CD8-positive, alpha-beta memory T cell (primary cell): ENCODE measurements at regions not wholly inside any gene's neighbourhood (a gene's known extent, or its start where the extent isn't known, plus 50 kb on each side); places are given as distances from the start of the nearest gene placed in this dataset.
A peak's percentile ranks its signal among the peaks of the same experiment; 100 is the strongest.

Experiments used
- CTCF ChIA-PET: fragments of 350-600 bp; sonication (Branson Sonifier 250); formaldehyde crosslinking; loops from one replicate; lab custom pipeline; 2021; ENCODE audit warnings: antibody characterized with exemption; lab: Charles Lee
- POLR2A ChIA-PET: fragments of 350-600 bp; sonication (Branson Sonifier 250); formaldehyde crosslinking; loops from one replicate; lab custom pipeline; 2021; ENCODE audit warnings: antibody characterized with exemption; lab: Charles Lee
- DNase-seq, 5 donors: peaks; one replicate each; pipeline versions ENCODE4 v3.0.0 to v3.0.0-alpha.2; 2020 to 2022; ENCODE audit warnings: mixed read lengths in 1 of 5
- H3K27ac ChIP-seq: one replicate; pipeline ENCODE4 v1.7.0; 2013; ENCODE audit warnings: low read depth, mild to moderate bottlenecking, low read length, moderate library complexity
- H3K27me3 ChIP-seq: 2 replicates; pipeline ENCODE4 v1.7.0; 2013; ENCODE audit warnings: low read length, mild to moderate bottlenecking; ENCODE audit not compliant: insufficient read depth, poor library complexity, severe bottlenecking
- H3K36me3 ChIP-seq: 2 replicates; pipeline ENCODE4 v1.7.0; 2013; ENCODE audit warnings: mild to moderate bottlenecking, low read length, moderate library complexity; ENCODE audit not compliant: insufficient read depth
- H3K4me1 ChIP-seq: 2 replicates; pipeline ENCODE4 v1.7.0; 2013; ENCODE audit warnings: mild to moderate bottlenecking, low read length, moderate library complexity; ENCODE audit not compliant: insufficient read depth
- H3K4me3 ChIP-seq: 2 replicates; pipeline ENCODE4 v1.7.0; 2013; ENCODE audit warnings: mild to moderate bottlenecking, low read length
- H3K9me3 ChIP-seq: 2 replicates; pipeline ENCODE4 v1.7.0; 2013; ENCODE audit warnings: mild to moderate bottlenecking, low read length
- H3K27ac Mint-ChIP-seq, 8 donors: one replicate each; pipeline ENCODE4 v1.8.0; 2020 to 2021; ENCODE audit warnings: mixed read lengths in 8 of 8, mild to moderate bottlenecking in 6 of 8, inconsistent platforms in 3 of 8, moderate library complexity in 3 of 8
- H3K27me3 Mint-ChIP-seq, 2 donors: one replicate each; pipeline ENCODE4 v1.8.0; 2020 to 2021; ENCODE audit warnings: mixed read lengths in 2 of 2, mild to moderate bottlenecking in 1 of 2, moderate library complexity in 1 of 2
- H3K36me3 Mint-ChIP-seq, 3 donors: one replicate each; pipeline ENCODE4 v1.8.0; 2020 to 2021; ENCODE audit warnings: mixed read lengths in 3 of 3, inconsistent platforms in 1 of 3, mild to moderate bottlenecking in 1 of 3
- H3K4me1 Mint-ChIP-seq, 3 donors: one replicate each; pipeline ENCODE4 v1.8.0; 2020 to 2021; ENCODE audit warnings: mixed read lengths in 3 of 3, inconsistent platforms in 1 of 3, mild to moderate bottlenecking in 1 of 3
- H3K4me3 Mint-ChIP-seq, 7 donors: one replicate each; pipeline ENCODE4 v1.8.0; 2020 to 2021; ENCODE audit warnings: mixed read lengths in 7 of 7, mild to moderate bottlenecking in 6 of 7, moderate library complexity in 4 of 7, inconsistent platforms in 2 of 7
- H3K9me3 Mint-ChIP-seq, 5 donors: one replicate each; pipeline ENCODE4 v1.8.0; 2020 to 2022; ENCODE audit warnings: mixed read lengths in 5 of 5, mild to moderate bottlenecking in 3 of 5, moderate library complexity in 2 of 5, inconsistent platforms in 1 of 5

GRCh38 chr1:101317590-101317989 is 80.8 kb downstream of the S1PR1 start:
- DNase-seq: no peak
- Histone ChIP-seq H3K27ac (no peak overlapping the region), H3K27me3 (no peaks in the 10 kb centered on the region), H3K9me3 (no peaks in the 10 kb centered on the region), H3K36me3 (no peaks in the 10 kb centered on the region), H3K4me3 (no peak overlapping the region), H3K4me1 (peaks cover 7% of the 10 kb centered on the region)
- no peaks in the 10 kb centered on the region for H3K9me3 Mint-ChIP-seq
- POLR2A ChIA-PET: no interaction called here
- no peaks in the 10 kb centered on the region for H3K36me3 Mint-ChIP-seq
- H3K27me3 Mint-ChIP-seq: peaks cover 0 to 4% of the 10 kb centered on the region in 2 donors
- H3K4me3 Mint-ChIP-seq: no peak overlapping the region
- CTCF ChIA-PET: interaction anchor here (1.2 to 2.0 kb wide), 5 partner anchors 8 to 40 kb away, joined by 3 to 9 read pairs (median 5); no protein-coding TSS in a partner anchor
- H3K4me1 Mint-ChIP-seq: peaks cover 20 to 21% (median 20%) of the 10 kb centered on the region in 3 donors
- no peak overlapping the region for H3K27ac Mint-ChIP-seq

GRCh38 chr1:101323535-101323934 is 86.7 kb downstream of the S1PR1 start:
- Mint-ChIP-seq H3K4me1 (peaks cover 0 to 2% (median 0%) of the 10 kb centered on the region in 3 donors), H3K9me3 (no peaks in the 10 kb centered on the region)
- POLR2A ChIA-PET: no interaction called here

GRCh38 chr1:101325144-101325543 is 88.3 kb downstream of the S1PR1 start:
- H3K9me3 Mint-ChIP-seq: no peaks in the 10 kb centered on the region
- no peaks in the 10 kb centered on the region for H3K9me3 ChIP-seq
- peaks cover 4 to 5% of the 10 kb centered on the region in 2 donors for H3K27me3 Mint-ChIP-seq
- H3K27ac ChIP-seq: no peak overlapping the region
- DNase-seq: no peak
- H3K4me1 ChIP-seq: no peaks in the 10 kb centered on the region
- H3K4me1 Mint-ChIP-seq: peaks cover 0 to 3% (median 2%) of the 10 kb centered on the region in 3 donors
- H3K27ac Mint-ChIP-seq: no peak overlapping the region
- H3K27me3 ChIP-seq: no peaks in the 10 kb centered on the region
- H3K36me3 ChIP-seq: no peaks in the 10 kb centered on the region
- ChIA-PET POLR2A (no interaction called here), CTCF (interaction anchor here (0.9 kb wide), 1 partner anchor 32 kb away, joined by 3 read pairs; no protein-coding TSS in a partner anchor)
- no peak overlapping the region for H3K4me3 ChIP-seq
- H3K4me3 Mint-ChIP-seq: no peak overlapping the region
- peaks cover 0 to 4% (median 1%) of the 10 kb centered on the region in 3 donors for H3K36me3 Mint-ChIP-seq

More at GRCh38 chr1:101323535-101323934, 86.7 kb downstream of the S1PR1 start:
- no peak overlapping the region for H3K4me3 Mint-ChIP-seq
- H3K4me3 ChIP-seq: no peak overlapping the region
- no peaks in the 10 kb centered on the region for H3K36me3 ChIP-seq
- H3K36me3 Mint-ChIP-seq: peaks cover 0 to 1% (median 0%) of the 10 kb centered on the region in 3 donors
- peak overlapping the region in 1 of 8 donors; percentile 55 for H3K27ac Mint-ChIP-seq
- CTCF ChIA-PET: interaction anchor here (1.8 to 2.0 kb wide), 2 partner anchors 14 to 34 kb away, joined by 7 to 9 read pairs; no protein-coding TSS in a partner anchor
- peaks cover 4 to 5% of the 10 kb centered on the region in 2 donors for H3K27me3 Mint-ChIP-seq
- no peaks in the 10 kb centered on the region for H3K4me1 ChIP-seq
- no peaks in the 10 kb centered on the region for H3K9me3 ChIP-seq
- no peak overlapping the region for H3K27ac ChIP-seq
- DNase-seq: no peak
- no peaks in the 10 kb centered on the region for H3K27me3 ChIP-seq

- H3K4me3 Mint-ChIP-seq: no peak overlapping the region
- DNase-seq: no peak
- Histone ChIP-seq H3K4me3 (no peak overlapping the region), H3K27ac (no peak overlapping the region), H3K27me3 (no peaks in the 10 kb centered on the region), H3K36me3 (no peaks in the 10 kb centered on the region), H3K9me3 (no peaks in the 10 kb centered on the region), H3K4me1 (no peaks in the 10 kb centered on the region)
- peaks cover 0 to 3% of the 10 kb centered on the region in 2 donors for H3K27me3 Mint-ChIP-seq
- H3K36me3 Mint-ChIP-seq: peaks cover 0 to 13% (median 0%) of the 10 kb centered on the region in 3 donors
- ChIA-PET CTCF (no interaction called here), POLR2A (no interaction called here)
- peaks cover 24 to 38% (median 32%) of the 10 kb centered on the region in 3 donors for H3K4me1 Mint-ChIP-seq
- peak overlapping the region in 4 of 8 donors; percentile 1 to 58 (median 24) for H3K27ac Mint-ChIP-seq
- H3K9me3 Mint-ChIP-seq: no peaks in the 10 kb centered on the region
Measured at GRCh38 chr1:101330427-101331130, 93.8 kb downstream of the S1PR1 start.

GRCh38 chr1:101331794-101332193 is 95.0 kb downstream of the S1PR1 start:
- no peaks in the 10 kb centered on the region for H3K4me1 ChIP-seq
- Mint-ChIP-seq H3K27me3 (no peaks in the 10 kb centered on the region), H3K27ac (peak overlapping the region in 6 of 8 donors; percentile 4 to 49 (median 22)), H3K36me3 (peaks cover 0 to 16% (median 0%) of the 10 kb centered on the region in 3 donors), H3K4me3 (peak overlapping the region in 3 of 7 donors; percentile 4 to 41 (median 30)), H3K4me1 (peaks cover 22 to 40% (median 32%) of the 10 kb centered on the region in 3 donors), H3K9me3 (no peaks in the 10 kb centered on the region)
- H3K27me3 ChIP-seq: no peaks in the 10 kb centered on the region
- no peaks in the 10 kb centered on the region for H3K9me3 ChIP-seq
- POLR2A ChIA-PET: no interaction called here
- CTCF ChIA-PET: no interaction called here
- no peak overlapping the region for H3K4me3 ChIP-seq
- H3K36me3 ChIP-seq: no peaks in the 10 kb centered on the region
- no peak for DNase-seq
- no peak overlapping the region for H3K27ac ChIP-seq

GRCh38 chr1:101332633-101333032 is 95.8 kb downstream of the S1PR1 start:
- H3K27me3 ChIP-seq: no peaks in the 10 kb centered on the region
- H3K27ac Mint-ChIP-seq: peak overlapping the region in 1 of 8 donors; percentile 8
- POLR2A ChIA-PET: no interaction called here
- H3K4me1 Mint-ChIP-seq: peaks cover 22 to 44% (median 32%) of the 10 kb centered on the region in 3 donors
- CTCF ChIA-PET: interaction anchor here (0.8 kb wide), 1 partner anchor 17 kb away, joined by 3 read pairs; no protein-coding TSS in a partner anchor
- H3K9me3 ChIP-seq: no peaks in the 10 kb centered on the region
- H3K9me3 Mint-ChIP-seq: no peaks in the 10 kb centered on the region
- no peak for DNase-seq
- peaks cover 0 to 16% (median 0%) of the 10 kb centered on the region in 3 donors for H3K36me3 Mint-ChIP-seq
- H3K36me3 ChIP-seq: no peaks in the 10 kb centered on the region
- H3K4me3 ChIP-seq: no peak overlapping the region
- no peak overlapping the region for H3K27ac ChIP-seq
- no peak overlapping the region for H3K4me3 Mint-ChIP-seq
- H3K27me3 Mint-ChIP-seq: no peaks in the 10 kb centered on the region
- no peaks in the 10 kb centered on the region for H3K4me1 ChIP-seq

GRCh38 chr1:101333186-101333585 is 96.4 kb downstream of the S1PR1 start:
- H3K27ac Mint-ChIP-seq: no peak overlapping the region
- H3K9me3 ChIP-seq: no peaks in the 10 kb centered on the region
- ChIA-PET POLR2A (no interaction called here), CTCF (interaction anchor here (0.8 kb wide), 1 partner anchor 18 kb away, joined by 3 read pairs; no protein-coding TSS in a partner anchor)
- no peaks in the 10 kb centered on the region for H3K36me3 ChIP-seq
- H3K27ac ChIP-seq: no peak overlapping the region
- H3K4me1 ChIP-seq: no peaks in the 10 kb centered on the region
- no peaks in the 10 kb centered on the region for H3K9me3 Mint-ChIP-seq
- no peak overlapping the region for H3K4me3 Mint-ChIP-seq
- H3K36me3 Mint-ChIP-seq: peaks cover 0 to 16% (median 0%) of the 10 kb centered on the region in 3 donors
- no peak overlapping the region for H3K4me3 ChIP-seq
- DNase-seq: no peak
- peaks cover 25 to 47% (median 38%) of the 10 kb centered on the region in 3 donors for H3K4me1 Mint-ChIP-seq
- H3K27me3 Mint-ChIP-seq: no peaks in the 10 kb centered on the region
- H3K27me3 ChIP-seq: no peaks in the 10 kb centered on the region

- no peak overlapping the region for H3K27ac ChIP-seq
Measured at GRCh38 chr1:101337968-101338367, 101.1 kb downstream of the S1PR1 start.

More at GRCh38 chr1:101337968-101338367, 101.1 kb downstream of the S1PR1 start:
- ChIA-PET CTCF (interaction anchor here (1.1 to 1.6 kb wide), 3 partner anchors 12 to 27 kb away, joined by 3 to 8 read pairs (median 4); no protein-coding TSS in a partner anchor), POLR2A (interaction anchor here (1.1 kb wide), 1 partner anchor 28 kb away, joined by 3 read pairs; no protein-coding TSS in a partner anchor)
- H3K4me1 Mint-ChIP-seq: peaks cover 15 to 30% (median 26%) of the 10 kb centered on the region in 3 donors
- no peaks in the 10 kb centered on the region for H3K9me3 ChIP-seq
- no peak for DNase-seq
- peaks cover 0 to 14% (median 0%) of the 10 kb centered on the region in 3 donors for H3K36me3 Mint-ChIP-seq
- no peaks in the 10 kb centered on the region for H3K27me3 ChIP-seq
- H3K4me3 Mint-ChIP-seq: peak overlapping the region in 2 of 7 donors; percentile 11 to 21
- H3K4me3 ChIP-seq: no peak overlapping the region
- H3K27me3 Mint-ChIP-seq: no peaks in the 10 kb centered on the region
- H3K4me1 ChIP-seq: no peaks in the 10 kb centered on the region
- H3K36me3 ChIP-seq: no peaks in the 10 kb centered on the region
- H3K27ac Mint-ChIP-seq: peak overlapping the region in 4 of 8 donors; percentile 75 to 90 (median 78)
- H3K9me3 Mint-ChIP-seq: peaks cover 0 to 6% (median 3%) of the 10 kb centered on the region in 5 donors
